HCEC 1CT (cell line): ENCODE measurements at regions not wholly inside any gene's neighbourhood (a gene's known extent, or its start where the extent isn't known, plus 50 kb on each side); places are given as distances from the start of the nearest gene placed in this dataset.
A peak's percentile ranks its signal among the peaks of the same experiment; 100 is the strongest.

Source experiments
- DNase-seq: peaks from one replicate; pipeline ENCODE4 v3.0.0-alpha.2; 2017

- no peak for DNase-seq
Measured at GRCh38 chr5:167812871-167813270, 478.6 kb upstream of the WWC1 start.

DNA sequence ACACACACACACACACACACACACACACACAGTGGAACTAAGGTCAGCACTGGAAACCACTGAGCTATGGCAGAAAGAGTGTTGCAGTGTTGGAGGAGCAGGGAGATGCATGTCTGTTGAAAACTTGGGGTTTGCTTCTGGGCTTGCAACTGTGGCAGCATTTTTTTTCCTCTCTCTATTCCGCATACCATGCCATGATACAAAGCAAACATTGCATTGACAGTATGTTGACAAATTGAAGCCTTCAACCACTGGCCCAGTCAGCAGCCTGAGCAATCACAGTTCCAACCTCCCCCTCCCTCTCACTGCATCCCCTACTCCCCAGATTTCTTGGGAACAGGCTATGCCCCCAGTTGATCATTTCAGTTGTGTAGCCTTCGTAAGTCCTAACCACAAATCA lies 478.1 kb upstream of the WWC1 start:
- no peak for DNase-seq

DNA sequence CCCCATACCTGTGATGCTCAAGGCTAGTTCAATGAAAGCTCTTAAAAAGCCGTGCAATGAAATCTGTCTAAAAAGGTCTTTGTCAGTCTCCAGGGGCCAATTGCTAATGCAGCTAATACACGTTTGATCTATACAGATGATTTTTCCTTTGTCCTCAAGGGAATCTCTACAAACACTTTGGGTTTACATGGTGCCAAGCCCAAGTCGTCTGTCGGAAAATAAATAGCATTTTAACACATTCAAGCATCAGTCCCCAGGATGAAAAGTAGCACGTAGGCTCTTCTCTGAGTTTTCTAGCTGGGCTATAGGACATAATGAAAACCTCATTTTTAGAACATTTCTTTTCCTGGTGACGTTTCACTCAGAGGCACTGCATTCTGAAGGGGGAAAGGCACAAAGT lies 477.4 kb upstream of the WWC1 start:
- no peak for DNase-seq

GRCh38 chr5:167814828-167815227 lies 476.6 kb upstream of the WWC1 start:
- DNase-seq: peak; percentile 97

DNA sequence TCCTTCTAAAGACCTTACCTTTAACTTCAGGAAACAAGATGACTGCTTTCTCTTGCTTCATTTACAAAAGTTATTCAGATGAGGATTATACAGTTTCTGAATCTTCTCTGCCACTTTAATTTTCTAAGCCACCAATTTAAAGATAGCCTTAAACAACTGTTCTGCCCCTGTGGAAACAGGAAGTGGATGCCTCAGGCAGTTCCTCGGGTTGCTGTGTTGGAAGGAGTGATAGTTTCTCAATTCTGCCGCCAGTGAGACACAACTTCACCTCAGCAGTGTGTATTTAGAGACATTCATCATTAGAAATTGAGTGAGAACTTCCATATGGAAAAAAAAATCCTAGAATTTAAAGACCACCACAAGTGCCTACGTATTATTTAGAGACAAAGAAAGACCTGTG lies 475.1 kb upstream of the WWC1 start:
- DNase-seq: peak; percentile 9

DNA sequence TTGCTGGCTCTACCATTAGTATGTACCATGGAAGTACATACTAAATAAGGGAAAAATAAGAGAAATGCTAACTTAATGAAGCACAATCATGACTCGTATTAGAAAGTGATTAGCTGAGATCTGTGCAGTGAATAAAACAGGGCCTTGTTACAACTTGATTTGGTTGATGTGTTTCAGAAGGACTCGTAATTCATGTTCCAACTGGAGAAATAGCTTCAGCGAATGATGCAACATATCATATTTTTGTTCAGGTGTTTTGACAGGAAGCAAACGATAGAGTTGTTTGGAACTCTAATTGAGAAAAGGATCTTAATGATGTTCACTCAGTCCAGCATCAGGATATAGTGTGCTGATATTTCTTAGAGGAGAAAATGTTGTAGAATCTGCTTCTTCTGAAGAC lies 474.6 kb upstream of the WWC1 start:
- DNase-seq: no peak

- DNase-seq: no peak
Measured at GRCh38 chr5:167819406-167819805, 472.0 kb upstream of the WWC1 start.

DNA sequence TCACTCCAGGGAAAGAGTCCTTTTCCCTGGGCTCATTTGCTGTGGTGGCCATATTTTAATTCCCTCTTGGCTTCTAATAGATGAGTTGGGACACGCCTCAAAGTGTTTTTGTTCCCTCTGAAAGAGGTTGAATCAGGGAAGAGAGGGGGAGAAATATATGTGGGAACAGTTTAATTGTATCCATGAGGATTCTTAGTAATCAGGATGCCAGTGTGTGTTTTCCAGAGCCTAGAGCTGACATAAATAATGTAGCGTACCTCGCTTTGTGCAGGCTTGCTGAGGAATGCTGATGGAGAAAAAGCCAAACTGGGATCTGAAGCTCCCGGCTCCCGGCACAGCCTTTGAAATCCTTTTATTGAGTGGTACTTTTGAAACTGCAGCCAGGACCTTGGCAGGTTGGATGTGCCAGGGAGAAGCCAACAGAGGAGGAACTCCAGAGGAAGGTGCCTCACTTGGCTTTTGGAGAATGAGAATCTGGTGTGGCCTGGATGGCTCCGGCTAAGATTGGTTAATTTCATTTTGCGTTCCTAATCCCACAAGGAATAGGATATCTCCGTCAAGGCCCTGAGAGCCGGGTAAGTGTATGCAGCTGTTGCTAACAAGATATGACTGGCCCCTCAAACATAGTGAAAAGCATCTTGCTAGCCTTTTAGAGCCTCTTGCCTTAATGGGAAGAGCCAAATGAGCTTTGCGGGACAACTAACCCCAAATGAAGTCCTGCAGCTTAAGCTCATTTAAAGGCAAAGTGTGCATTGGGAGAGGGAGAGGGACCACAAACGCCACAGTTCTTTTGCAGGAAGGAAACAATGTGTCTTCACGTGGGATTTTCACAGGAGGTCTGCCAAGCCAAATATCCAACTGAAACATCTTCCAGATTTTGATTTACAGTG lies 471.1 kb upstream of the WWC1 start:
- no peak for DNase-seq

GRCh38 chr5:167821151-167821550 lies 470.3 kb upstream of the WWC1 start:
- no peak for DNase-seq

DNA sequence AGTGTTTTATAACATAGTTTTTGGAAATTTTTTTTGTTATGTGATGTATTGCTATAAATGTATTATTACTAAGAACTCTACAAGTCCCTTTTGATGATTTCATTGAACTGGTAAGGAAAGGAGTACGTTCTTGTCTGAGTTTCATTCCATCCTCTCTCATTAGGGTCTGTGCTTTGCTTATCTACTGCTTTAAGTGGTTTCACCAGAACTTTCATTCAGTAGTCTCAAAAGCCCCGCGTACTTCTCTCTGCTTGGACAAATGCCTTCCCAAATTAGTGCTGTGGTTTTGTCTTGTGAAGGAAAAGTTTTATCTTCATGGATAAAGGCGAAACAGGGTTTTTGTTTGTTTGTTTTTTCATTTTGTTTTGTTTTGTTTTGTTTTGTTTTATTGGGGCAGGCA lies 469.8 kb upstream of the WWC1 start:
- no peak for DNase-seq

GRCh38 chr5:167822241-167822640 lies 469.2 kb upstream of the WWC1 start:
- DNase-seq: no peak

DNA sequence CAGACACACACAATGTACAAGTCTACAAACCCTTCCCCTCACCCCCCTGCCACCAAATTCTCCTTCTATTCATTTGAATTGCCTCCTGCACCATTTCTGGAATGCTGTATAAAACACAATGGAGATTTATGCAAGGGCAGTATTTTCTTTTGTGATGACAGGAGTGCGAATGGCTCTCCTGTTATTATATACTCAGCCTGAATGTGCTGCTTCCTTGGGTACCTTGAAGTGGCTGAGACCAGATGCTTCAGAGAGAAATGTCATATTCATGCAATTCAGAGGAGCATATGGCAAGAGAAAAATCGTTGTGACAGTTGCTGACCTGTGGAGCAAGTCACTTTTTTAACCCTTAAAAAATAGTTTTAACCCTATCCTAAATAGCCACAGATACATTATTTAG lies 468.0 kb upstream of the WWC1 start:
- no peak for DNase-seq

GRCh38 chr5:167827766-167828165 lies 463.7 kb upstream of the WWC1 start:
- no peak for DNase-seq

GRCh38 chr5:167831754-167832504 lies 459.5 kb upstream of the WWC1 start:
- DNase-seq: no peak

DNA sequence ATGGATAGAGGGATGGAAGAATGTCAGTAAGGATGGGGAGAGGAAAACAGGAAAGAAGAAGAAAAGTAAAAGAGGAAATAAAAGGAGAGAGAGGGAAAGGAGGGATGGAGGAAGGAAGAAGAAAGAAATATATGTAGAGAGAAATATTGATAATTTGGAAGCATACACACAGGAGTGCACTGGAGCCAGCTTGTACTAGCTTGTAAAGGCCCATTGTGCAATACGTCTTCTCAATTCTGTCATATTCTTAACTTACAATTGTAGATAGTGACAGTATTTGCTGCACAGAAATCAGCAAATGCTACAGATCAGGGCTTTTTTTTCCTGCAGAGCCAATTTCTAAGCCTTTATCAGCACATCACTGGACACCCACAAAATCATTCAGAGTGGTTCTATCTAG lies 458.8 kb upstream of the WWC1 start:
- DNase-seq: no peak

- no peak for DNase-seq
Measured at GRCh38 chr5:167833456-167833855, 458.0 kb upstream of the WWC1 start.

GRCh38 chr5:167835146-167835545 lies 456.3 kb upstream of the WWC1 start:
- no peak for DNase-seq

- no peak for DNase-seq
Measured at GRCh38 chr5:167837127-167837526, 454.3 kb upstream of the WWC1 start.

DNA sequence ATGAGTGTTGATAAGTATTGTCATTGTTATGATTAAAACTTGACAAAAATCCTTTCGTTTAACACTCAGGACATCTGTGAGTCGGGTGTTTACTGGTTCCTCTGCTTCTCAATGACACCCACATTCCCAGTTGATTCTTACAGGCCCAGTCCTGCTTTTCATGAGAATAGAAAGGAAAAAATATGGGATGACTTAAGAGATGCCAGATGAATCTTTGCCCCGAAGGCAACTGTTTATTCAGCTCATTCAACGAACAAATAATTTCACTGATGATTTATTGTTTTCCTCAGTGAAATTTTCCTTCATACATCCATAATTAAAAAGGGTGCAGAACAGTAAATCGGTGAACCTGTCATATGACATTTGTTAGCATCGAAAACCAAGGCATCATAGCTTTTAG lies 452.4 kb upstream of the WWC1 start:
- no peak for DNase-seq

GRCh38 chr5:167840527-167841130 lies 450.8 kb upstream of the WWC1 start:
- DNase-seq: no peak

GRCh38 chr5:167843881-167844572 lies 447.4 kb upstream of the WWC1 start:
- DNase-seq: no peak

- DNase-seq: no peak
Measured at GRCh38 chr5:167845952-167846351, 445.5 kb upstream of the WWC1 start.

- no peak for DNase-seq
Measured at GRCh38 chr5:167849874-167850273, 441.6 kb upstream of the WWC1 start.
